ENCODE measurements at regions not wholly inside any gene's neighbourhood (a gene's known extent, or its start where the extent isn't known, plus 50 kb on each side); places are given as distances from the start of the nearest gene placed in this dataset.

GRCh38 chr11:21783954-21784353, 408.9 kb upstream of the ANO5 start:
- no peak for TF ChIP-seq CTCF (IDR thresholded peaks at IDR 0.05)

- no peak for TF ChIP-seq CTCF (IDR thresholded peaks at IDR 0.05)
Observed at GRCh38 chr11:21785351-21785750, 407.5 kb upstream of the ANO5 start.

- TF ChIP-seq CTCF (IDR thresholded peaks at IDR 0.05): no peak
Observed at GRCh38 chr11:21794306-21794705, 398.6 kb upstream of the ANO5 start.

- no peak for TF ChIP-seq CTCF (IDR thresholded peaks at IDR 0.05)
Observed at GRCh38 chr11:21798216-21798615, 394.7 kb upstream of the ANO5 start.

- no peak for TF ChIP-seq CTCF (IDR thresholded peaks at IDR 0.05)
Observed at GRCh38 chr11:21806508-21806907, 386.4 kb upstream of the ANO5 start.

GRCh38 chr11:21806947-21807346, 385.9 kb upstream of the ANO5 start:
- TF ChIP-seq CTCF (IDR thresholded peaks at IDR 0.05): no peak

- no peak for TF ChIP-seq CTCF (IDR thresholded peaks at IDR 0.05)
Observed at GRCh38 chr11:21807350-21807749, 385.5 kb upstream of the ANO5 start.

GRCh38 chr11:21810650-21811049, 382.2 kb upstream of the ANO5 start:
- no peak for TF ChIP-seq CTCF (IDR thresholded peaks at IDR 0.05)

All from LNCAP (cell line).